ENCODE measurements at regions not wholly inside any gene's neighbourhood (a gene's known extent, or its start where the extent isn't known, plus 50 kb on each side); places are given as distances from the start of the nearest gene placed in this dataset.

DNA sequence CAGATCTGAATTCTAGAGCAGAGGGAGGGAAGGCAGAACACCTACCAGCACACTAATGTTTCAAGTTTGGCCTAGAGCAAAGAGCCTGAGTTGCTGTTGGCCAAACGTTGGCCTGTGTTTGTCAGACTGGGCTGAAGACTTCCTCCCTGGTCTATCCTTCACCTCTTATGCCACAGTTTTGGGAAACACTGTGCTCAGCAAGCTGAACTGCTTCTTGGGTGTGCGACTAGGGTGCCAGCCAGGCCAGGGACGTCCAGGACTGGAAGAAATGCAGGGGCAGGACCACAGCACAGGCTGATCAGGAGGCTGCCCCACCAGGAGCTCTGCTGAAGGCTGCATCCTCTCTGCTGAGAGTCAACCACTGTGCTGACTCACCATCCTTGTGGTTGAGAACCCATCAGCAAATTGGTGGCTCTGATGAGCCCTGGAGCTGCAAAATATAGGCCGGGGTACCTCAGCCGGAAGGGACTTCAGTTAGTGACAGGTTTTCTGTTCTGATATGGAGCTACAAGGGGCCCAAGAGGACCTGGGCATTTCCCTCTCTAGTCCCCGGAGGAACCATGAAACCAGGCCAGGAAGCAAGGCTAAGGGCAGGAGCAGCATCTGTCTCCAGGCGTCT, 131.6 kb upstream of the RASGRP1 start:
- TF ChIP-seq EZH2 (IDR thresholded peaks at IDR 0.05; ENCODE audit: borderline replicate concordance, low read depth, low read length, poor library complexity, severe bottlenecking), result no peak
- TF ChIP-seq, protein P1, sequence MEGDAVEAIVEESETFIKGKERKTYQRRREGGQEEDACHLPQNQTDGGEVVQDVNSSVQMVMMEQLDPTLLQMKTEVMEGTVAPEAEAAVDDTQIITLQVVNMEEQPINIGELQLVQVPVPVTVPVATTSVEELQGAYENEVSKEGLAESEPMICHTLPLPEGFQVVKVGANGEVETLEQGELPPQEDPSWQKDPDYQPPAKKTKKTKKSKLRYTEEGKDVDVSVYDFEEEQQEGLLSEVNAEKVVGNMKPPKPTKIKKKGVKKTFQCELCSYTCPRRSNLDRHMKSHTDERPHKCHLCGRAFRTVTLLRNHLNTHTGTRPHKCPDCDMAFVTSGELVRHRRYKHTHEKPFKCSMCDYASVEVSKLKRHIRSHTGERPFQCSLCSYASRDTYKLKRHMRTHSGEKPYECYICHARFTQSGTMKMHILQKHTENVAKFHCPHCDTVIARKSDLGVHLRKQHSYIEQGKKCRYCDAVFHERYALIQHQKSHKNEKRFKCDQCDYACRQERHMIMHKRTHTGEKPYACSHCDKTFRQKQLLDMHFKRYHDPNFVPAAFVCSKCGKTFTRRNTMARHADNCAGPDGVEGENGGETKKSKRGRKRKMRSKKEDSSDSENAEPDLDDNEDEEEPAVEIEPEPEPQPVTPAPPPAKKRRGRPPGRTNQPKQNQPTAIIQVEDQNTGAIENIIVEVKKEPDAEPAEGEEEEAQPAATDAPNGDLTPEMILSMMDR (conservative IDR thresholded peaks at IDR 0.05; ENCODE audit: low read depth, low read length), result no peak
- H3K36me3 ChIP-seq (ENCODE audit: insufficient read depth, low read length, poor library complexity, severe bottlenecking), result no peaks in the 10 kb centered on the region
- H3K27ac ChIP-seq (ENCODE audit: low read depth, low read length, poor library complexity, severe bottlenecking), result no peak overlapping the region
- CTCF ChIA-PET, result interaction anchor here (1.9 kb wide), 1 partner anchor 256 kb away, joined by 5 read pairs; no protein-coding TSS in a partner anchor
- intact Hi-C loops (cut with micrococcal nuclease; ENCODE audit: unreplicated experiment), result loop anchor here (5.0 kb wide), 1 partner anchor 139 kb away; no protein-coding TSS in a partner anchor
- POLR2A ChIA-PET (ENCODE audit: low non-redundant PET), result no interaction called here
- BruUV-seq (replicated peaks), result no TSS peak
- H3K9me3 ChIP-seq (ENCODE audit: low read depth, low read length, poor library complexity, severe bottlenecking), result no peaks in the 10 kb centered on the region
- H3K4me1 ChIP-seq (ENCODE audit: insufficient read depth, low read length, poor library complexity, severe bottlenecking), result no peaks in the 10 kb centered on the region
- no peak overlapping the region for H3K4me3 ChIP-seq (ENCODE audit: low read depth, low read length, poor library complexity, severe bottlenecking)
- peaks cover 6% of the 10 kb centered on the region for H3K27me3 ChIP-seq (replicated peaks; ENCODE audit: insufficient read depth, low read depth, low read length, poor library complexity)
- DNase-seq (ENCODE audit: low spot score), result no peak

- BruUV-seq (replicated peaks), result no TSS peak
These were observed 132.3 kb upstream of the RASGRP1 start for GRCh38 chr15:38696790-38697495.

GRCh38 chr15:38698254-38698653, 133.6 kb upstream of the RASGRP1 start:
- no peak for DNase-seq (ENCODE audit: low spot score)
- Histone ChIP-seq H3K27me3 (replicated peaks; ENCODE audit: insufficient read depth, low read depth, low read length, poor library complexity) (peaks cover 6% of the 10 kb centered on the region), H3K27ac (ENCODE audit: low read depth, low read length, poor library complexity, severe bottlenecking) (no peak overlapping the region), H3K4me3 (ENCODE audit: low read depth, low read length, poor library complexity, severe bottlenecking) (no peak overlapping the region), H3K4me1 (ENCODE audit: insufficient read depth, low read length, poor library complexity, severe bottlenecking) (no peaks in the 10 kb centered on the region), H3K36me3 (ENCODE audit: insufficient read depth, low read length, poor library complexity, severe bottlenecking) (no peaks in the 10 kb centered on the region), H3K9me3 (ENCODE audit: low read depth, low read length, poor library complexity, severe bottlenecking) (no peaks in the 10 kb centered on the region)
- TF ChIP-seq EZH2 (IDR thresholded peaks at IDR 0.05; ENCODE audit: borderline replicate concordance, low read depth, low read length, poor library complexity, severe bottlenecking), result no peak
- TF ChIP-seq, protein P1 (conservative IDR thresholded peaks at IDR 0.05; ENCODE audit: low read depth, low read length), result no peak
- ChIA-PET POLR2A (ENCODE audit: low non-redundant PET) (no interaction called here), CTCF (interaction anchor here (0.9 kb wide), 1 partner anchor 257 kb away, joined by 3 read pairs; no protein-coding TSS in a partner anchor)
- intact Hi-C loops (cut with micrococcal nuclease; ENCODE audit: unreplicated experiment), result loop anchor here (5.0 kb wide), 1 partner anchor 141 kb away; no protein-coding TSS in a partner anchor
- no TSS peak for BruUV-seq (replicated peaks)

More at GRCh38 chr15:38696790-38697495, 132.3 kb upstream of the RASGRP1 start:
- TF ChIP-seq EZH2 (IDR thresholded peaks at IDR 0.05; ENCODE audit: borderline replicate concordance, low read depth, low read length, poor library complexity, severe bottlenecking), result no peak
- TF ChIP-seq, protein P1 (conservative IDR thresholded peaks at IDR 0.05; ENCODE audit: low read depth, low read length), result no peak
- peaks cover 6% of the 10 kb centered on the region for H3K27me3 ChIP-seq (replicated peaks; ENCODE audit: insufficient read depth, low read depth, low read length, poor library complexity)
- no peak overlapping the region for H3K27ac ChIP-seq (ENCODE audit: low read depth, low read length, poor library complexity, severe bottlenecking)
- no peaks in the 10 kb centered on the region for H3K9me3 ChIP-seq (ENCODE audit: low read depth, low read length, poor library complexity, severe bottlenecking)
- POLR2A ChIA-PET (ENCODE audit: low non-redundant PET), result no interaction called here
- H3K4me1 ChIP-seq (ENCODE audit: insufficient read depth, low read length, poor library complexity, severe bottlenecking), result no peaks in the 10 kb centered on the region
- no peaks in the 10 kb centered on the region for H3K36me3 ChIP-seq (ENCODE audit: insufficient read depth, low read length, poor library complexity, severe bottlenecking)
- CTCF ChIA-PET, result interaction anchor here (1.9 kb wide), 1 partner anchor 257 kb away, joined by 5 read pairs; no protein-coding TSS in a partner anchor
- intact Hi-C loops (cut with micrococcal nuclease; ENCODE audit: unreplicated experiment), result loop anchor here (5.0 kb wide), 1 partner anchor 140 kb away; no protein-coding TSS in a partner anchor
- DNase-seq (ENCODE audit: low spot score), result no peak
- H3K4me3 ChIP-seq (ENCODE audit: low read depth, low read length, poor library complexity, severe bottlenecking), result no peak overlapping the region
